WERI-Rb-1 (cell line): ENCODE measurements at regions not wholly inside any gene's neighbourhood (a gene's known extent, or its start where the extent isn't known, plus 50 kb on each side); places are given as distances from the start of the nearest gene placed in this dataset.
"Not testable (repeated sequence)": the region's sequence is repeated elsewhere in the genome, so short reads cannot be mapped to it uniquely, and the experiment has no call there.

Source experiments
- DNase-seq: peaks from one replicate; pipeline ENCODE4 v3.0.0-alpha.2; 2020
- H3K27ac ChIP-seq: fragments of 250-450 bp; sonication (Bioruptor Pico); 2 replicates; pipeline ENCODE4 v1.5.1; 2020; ENCODE audit warnings: mild to moderate bottlenecking, moderate library complexity
- H3K27me3 ChIP-seq: fragments of 250-450 bp; sonication (Bioruptor Pico); 2 replicates; pipeline ENCODE4 v1.5.1; 2021; ENCODE audit warnings: mild to moderate bottlenecking, low read depth, moderate library complexity; ENCODE audit not compliant: insufficient read depth, severe bottlenecking
- H3K36me3 ChIP-seq: fragments of 250-450 bp; sonication (Bioruptor Pico); 2 replicates; pipeline ENCODE4 v1.5.1; 2020; ENCODE audit warnings: mild to moderate bottlenecking, moderate library complexity
- H3K4me3 ChIP-seq: 2 replicates; pipeline ENCODE4 v1.5.1; 2011; ENCODE audit warnings: low read depth, mild to moderate bottlenecking, control low read depth, low read length
- H3K9me3 ChIP-seq: fragments of 250-450 bp; sonication (Bioruptor Pico); 2 replicates; pipeline ENCODE4 v1.5.1; 2021; ENCODE audit warnings: mild to moderate bottlenecking, moderate library complexity; ENCODE audit not compliant: severe bottlenecking
- TF ChIP-seq, protein P1 (sequence below): IDR thresholded peaks from 2 replicates; pipeline ENCODE4 v1.5.1; 2011; ENCODE audit warnings: low read depth, mild to moderate bottlenecking, control low read depth, inconsistent platforms, low read length

DNA sequence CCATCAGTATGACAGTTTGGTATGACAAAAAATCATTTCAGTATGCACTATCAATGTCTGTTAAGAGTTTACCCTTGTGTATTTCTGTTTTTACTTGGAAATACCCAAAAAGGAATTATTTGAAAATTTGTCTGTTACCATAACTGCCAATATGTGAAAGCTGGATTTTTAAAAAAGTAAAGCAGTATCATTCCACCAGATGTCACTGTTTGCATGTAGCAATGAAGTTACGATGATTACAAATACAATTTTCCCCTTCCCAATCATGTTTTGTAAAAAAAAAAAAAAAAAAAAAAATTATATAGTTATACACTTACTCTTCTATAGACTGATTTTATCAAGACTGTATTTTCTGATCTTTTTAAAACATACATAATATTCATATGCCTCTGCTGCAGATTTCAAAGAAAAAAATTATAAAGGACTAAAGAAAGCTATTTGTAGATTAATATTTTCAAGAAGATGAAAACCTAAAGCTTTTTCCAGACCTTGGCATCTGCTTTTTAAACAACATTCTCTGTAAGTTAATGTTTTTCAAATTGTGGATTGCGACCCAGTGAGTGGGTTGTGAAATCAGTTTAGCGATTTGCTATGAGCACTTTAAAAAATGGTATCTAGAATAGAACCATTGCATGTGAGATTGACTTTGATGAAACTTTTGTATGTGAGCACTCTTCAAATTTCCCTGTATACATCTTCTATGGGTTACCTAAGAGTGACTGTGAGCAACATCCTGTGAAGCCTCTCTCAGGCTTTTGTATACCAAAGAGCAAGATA, 114.2 kb downstream of the TTC6 start:
- Histone ChIP-seq H3K27ac (no peak overlapping the region), H3K27me3 (no peaks in the 10 kb centered on the region), H3K9me3 (no peaks in the 10 kb centered on the region), H3K36me3 (no peaks in the 10 kb centered on the region), H3K4me3 (no peak overlapping the region)
- DNase-seq: no peak
- TF ChIP-seq, protein P1, sequence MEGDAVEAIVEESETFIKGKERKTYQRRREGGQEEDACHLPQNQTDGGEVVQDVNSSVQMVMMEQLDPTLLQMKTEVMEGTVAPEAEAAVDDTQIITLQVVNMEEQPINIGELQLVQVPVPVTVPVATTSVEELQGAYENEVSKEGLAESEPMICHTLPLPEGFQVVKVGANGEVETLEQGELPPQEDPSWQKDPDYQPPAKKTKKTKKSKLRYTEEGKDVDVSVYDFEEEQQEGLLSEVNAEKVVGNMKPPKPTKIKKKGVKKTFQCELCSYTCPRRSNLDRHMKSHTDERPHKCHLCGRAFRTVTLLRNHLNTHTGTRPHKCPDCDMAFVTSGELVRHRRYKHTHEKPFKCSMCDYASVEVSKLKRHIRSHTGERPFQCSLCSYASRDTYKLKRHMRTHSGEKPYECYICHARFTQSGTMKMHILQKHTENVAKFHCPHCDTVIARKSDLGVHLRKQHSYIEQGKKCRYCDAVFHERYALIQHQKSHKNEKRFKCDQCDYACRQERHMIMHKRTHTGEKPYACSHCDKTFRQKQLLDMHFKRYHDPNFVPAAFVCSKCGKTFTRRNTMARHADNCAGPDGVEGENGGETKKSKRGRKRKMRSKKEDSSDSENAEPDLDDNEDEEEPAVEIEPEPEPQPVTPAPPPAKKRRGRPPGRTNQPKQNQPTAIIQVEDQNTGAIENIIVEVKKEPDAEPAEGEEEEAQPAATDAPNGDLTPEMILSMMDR: 0 out of 2 replicates have a peak, but pooled peaks have one; percentile 15

DNA sequence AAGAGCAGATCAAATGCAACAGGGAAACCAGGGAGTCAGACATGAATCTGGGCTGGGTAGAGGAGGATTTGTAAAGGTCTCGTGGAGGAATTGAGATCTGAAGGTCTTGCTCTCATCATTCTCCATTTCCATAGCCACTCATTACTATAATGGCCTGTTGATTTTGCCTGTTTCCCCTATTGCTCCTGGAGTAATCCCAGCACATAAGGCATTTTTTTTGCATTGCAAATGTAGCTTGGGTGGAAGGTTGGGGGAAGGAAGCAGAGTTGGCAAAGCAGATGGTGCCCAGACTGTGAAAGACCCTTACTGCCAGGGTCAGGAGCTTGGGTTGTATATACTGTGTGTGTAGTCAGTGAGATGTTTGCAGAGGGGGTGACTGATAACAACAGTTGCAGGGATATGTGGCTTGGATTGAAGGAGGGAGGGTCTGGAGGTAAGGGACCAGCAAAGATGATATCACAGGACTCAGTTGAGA, 116.0 kb downstream of the TTC6 start:
- H3K27ac ChIP-seq: no peak overlapping the region
- TF ChIP-seq, protein P1: no peak
- no peaks in the 10 kb centered on the region for H3K36me3 ChIP-seq
- H3K9me3 ChIP-seq: no peaks in the 10 kb centered on the region
- H3K4me3 ChIP-seq: no peak overlapping the region
- no peaks in the 10 kb centered on the region for H3K27me3 ChIP-seq
- no peak for DNase-seq

DNA sequence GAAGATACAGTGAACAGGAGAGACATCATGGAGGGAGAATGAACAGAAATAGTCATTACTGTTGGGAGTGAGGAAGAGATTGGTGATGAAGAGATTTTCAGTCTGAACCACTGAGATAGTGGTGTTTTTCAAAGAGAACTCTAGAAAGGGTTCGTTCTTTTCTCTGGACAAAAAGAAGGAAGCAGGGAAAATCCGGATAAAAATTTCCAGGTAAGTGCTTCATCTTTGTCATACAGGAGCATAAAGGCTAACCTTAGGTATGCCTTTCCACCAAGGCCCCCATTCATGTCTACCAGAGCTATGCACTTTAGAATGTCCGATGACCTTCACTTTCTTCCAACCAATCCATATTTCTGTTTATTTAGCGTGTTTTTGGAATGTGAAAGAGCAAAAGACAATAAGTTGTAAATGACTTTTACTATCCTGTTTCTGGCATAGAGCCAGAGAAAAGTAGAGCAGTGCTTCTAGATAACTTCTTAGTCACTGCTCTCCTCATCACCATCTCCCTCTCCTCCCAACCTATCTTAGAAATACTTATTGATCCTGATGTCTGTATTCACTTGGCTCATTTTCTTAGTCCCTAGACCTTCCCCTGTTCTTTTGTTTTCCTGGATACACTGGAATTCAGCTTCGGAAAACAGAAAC, 116.5 kb downstream of the TTC6 start:
- H3K36me3 ChIP-seq: no peaks in the 10 kb centered on the region
- no peaks in the 10 kb centered on the region for H3K9me3 ChIP-seq
- TF ChIP-seq, protein P1: no peak
- no peaks in the 10 kb centered on the region for H3K27me3 ChIP-seq
- DNase-seq: no peak
- H3K4me3 ChIP-seq: no peak overlapping the region
- no peak overlapping the region for H3K27ac ChIP-seq

DNA sequence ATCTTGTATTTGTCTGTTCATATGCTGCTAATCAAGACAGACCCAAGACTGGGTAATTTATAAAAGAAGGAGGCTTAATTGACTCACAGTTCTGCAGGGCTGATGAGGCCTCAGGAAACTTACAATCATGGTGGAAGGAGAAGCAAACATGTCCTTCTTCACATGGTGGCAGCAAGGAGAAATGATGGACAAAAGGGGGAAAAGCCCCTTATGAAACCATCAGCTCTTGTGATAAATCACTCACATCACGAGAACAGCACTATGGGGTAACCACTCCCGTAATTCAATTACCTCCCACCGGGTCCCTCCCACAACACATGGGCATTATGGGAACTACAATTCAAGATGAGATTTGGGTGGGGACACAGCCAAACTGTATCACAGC, 117.0 kb downstream of the TTC6 start:
- H3K36me3 ChIP-seq, DNase-seq, H3K9me3 ChIP-seq: not testable (repeated sequence)

DNA sequence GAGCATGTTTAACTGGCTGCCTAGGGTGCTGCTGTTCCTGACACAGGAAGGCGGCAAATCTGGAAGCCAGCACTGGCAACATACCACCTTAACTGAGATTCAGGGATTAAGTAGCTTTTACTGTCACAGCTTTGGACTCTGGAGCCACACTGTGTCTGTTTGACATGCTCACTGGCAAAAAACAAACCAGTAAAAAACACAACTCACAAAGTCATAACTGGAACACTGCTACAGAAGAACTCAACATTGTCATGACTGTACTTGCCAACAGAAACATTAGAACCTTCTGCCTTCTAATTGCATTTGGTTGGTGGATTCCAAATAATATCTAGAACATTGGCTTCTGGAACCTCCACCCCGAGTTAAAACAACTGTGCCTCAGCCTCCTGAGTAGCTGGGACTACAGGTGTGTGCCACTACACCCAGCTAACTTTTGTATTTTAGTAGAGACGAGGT, 117.6 kb downstream of the TTC6 start:
- no peaks in the 10 kb centered on the region for H3K36me3 ChIP-seq
- DNase-seq: no peak
- H3K27me3 ChIP-seq: no peaks in the 10 kb centered on the region
- H3K4me3 ChIP-seq: no peak overlapping the region
- H3K9me3 ChIP-seq: no peaks in the 10 kb centered on the region
- no peak overlapping the region for H3K27ac ChIP-seq
- TF ChIP-seq, protein P1: no peak

More for the DNA sequence above, 117.0 kb downstream of the TTC6 start:
- H3K27ac ChIP-seq, H3K4me3 ChIP-seq, H3K27me3 ChIP-seq: not testable (repeated sequence)

DNA sequence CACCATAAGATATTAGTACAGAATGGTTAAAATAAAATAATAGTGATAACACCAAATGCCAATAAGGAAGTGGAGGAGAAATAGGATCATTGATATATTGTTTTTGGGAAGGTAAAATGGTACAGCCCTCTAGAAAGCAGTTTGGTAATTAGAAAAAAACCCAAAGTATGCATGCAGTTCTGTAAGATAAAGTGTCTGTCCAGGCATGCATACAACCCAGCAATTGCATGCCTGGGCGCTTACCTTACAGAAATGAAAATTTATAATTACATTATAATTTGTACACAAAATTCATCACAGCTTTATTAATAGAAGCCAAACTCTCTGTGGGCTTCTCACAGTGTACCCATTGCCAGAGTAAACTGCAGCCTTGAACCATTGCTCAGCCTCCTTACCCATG, 124.7 kb downstream of the TTC6 start:
- TF ChIP-seq, protein P1: no peak
- Histone ChIP-seq H3K27me3 (no peaks in the 10 kb centered on the region), H3K9me3 (no peaks in the 10 kb centered on the region), H3K27ac (no peak overlapping the region), H3K36me3 (no peaks in the 10 kb centered on the region), H3K4me3 (no peak overlapping the region)
- no peak for DNase-seq
